A549 (cell line): ENCODE measurements at regions not wholly inside any gene's neighbourhood (a gene's known extent, or its start where the extent isn't known, plus 50 kb on each side); places are given as distances from the start of the nearest gene placed in this dataset.

Experiments
- ATAC-seq, 2 experiments: fragments of 200-7000 bp in 1 of 2; fragments of >200 bp in 1 of 2; cut with Nextera tagmentation in 1 of 2; cut with Tn5 transposase in 1 of 2; 3 replicates each; pipeline versions ENCODE4 v1.8.0 to v1.9.1; 2018 to 2020; ENCODE audit warnings: mild to moderate bottlenecking in 1 of 2, moderate library complexity in 1 of 2
- CTCF ChIA-PET: fragments of 300-600 bp; sonication (Branson Sonifier 250); formaldehyde crosslinking; extraction: SDS; loops from one replicate; lab custom pipeline; 2021; ENCODE audit warnings: antibody characterized with exemption, inconsistent platforms; lab: Yijun Ruan, JAX
- POLR2A ChIA-PET: fragments of 350-600 bp; formaldehyde crosslinking; extraction: SDS; loops from one replicate; lab custom pipeline; 2021; ENCODE audit warnings: antibody characterized with exemption, inconsistent platforms; lab: Yijun Ruan, JAX
- DNase-seq, 2 experiments: peaks; one replicate each; pipeline versions ENCODE4 v3.0.0 to v3.0.0-alpha.2; 2011 to 2016; ENCODE audit warnings: low read depth in 1 of 2, low spot score in 1 of 2
- FAIRE-seq: peaks from 2 replicates; lab custom pipeline; 2011; peaks lifted over from hg19 to GRCh38; lab: Jason Lieb, UNC
- H3K27ac ChIP-seq, 2 experiments: fragments of >200 bp; sonication (Bioruptor Twin); formaldehyde crosslinking; 3 replicates each; pipeline ENCODE4 v1.5.1; 2016 to 2017
- H3K4me1 ChIP-seq: fragments of >200 bp; sonication (Bioruptor Twin); formaldehyde crosslinking; 3 replicates; pipeline ENCODE4 v1.6.1; 2016
- H3K4me2 ChIP-seq: fragments of >200 bp; sonication (Bioruptor Twin); formaldehyde crosslinking; 3 replicates; pipeline ENCODE4 v1.6.1; 2016
- H3K4me3 ChIP-seq: fragments of >200 bp; sonication (Bioruptor Twin); formaldehyde crosslinking; 3 replicates; pipeline ENCODE4 v1.5.1; 2016
- H3K9me3 ChIP-seq: fragments of >200 bp; sonication (Bioruptor Twin); formaldehyde crosslinking; 3 replicates; pipeline ENCODE4 v1.6.1; 2016
- ATOH8 ChIP-seq: fragments of 250-450 bp; sonication (Bioruptor Pico); IDR thresholded peaks from 2 replicates; pipeline ENCODE4 v1.5.0; 2020; ENCODE audit warnings: low read depth, mild to moderate bottlenecking, moderate library complexity
- BCL3 ChIP-seq: fragments of >200 bp; sonication (Bioruptor Twin); formaldehyde crosslinking; IDR thresholded peaks from 3 replicates; pipeline ENCODE4 v1.6.1; 2016
- BHLHE40 ChIP-seq: IDR thresholded peaks from 2 replicates; pipeline ENCODE4 v1.6.1; 2012; ENCODE audit warnings: low read depth, low read length, inconsistent platforms
- CEBPB ChIP-seq, 2 experiments: fragments of >200 bp in 1 of 2; sonication (Bioruptor Twin) in 1 of 2; formaldehyde crosslinking in 1 of 2; IDR thresholded peaks; 2 replicates each; pipeline ENCODE4 v1.6.1; 2012 to 2016
- CTCF ChIP-seq: fragments of >200 bp; sonication (Bioruptor Twin); formaldehyde crosslinking; IDR thresholded peaks from 3 replicates; pipeline ENCODE4 v1.5.1; 2016
- EHMT2 ChIP-seq: fragments of 200-600 bp; sonication (generic); IDR thresholded peaks from 2 replicates; pipeline ENCODE4 v1.6.1; 2016; ENCODE audit warnings: antibody characterized with exemption, low read depth, mild to moderate bottlenecking, moderate library complexity
- ESRRA ChIP-seq: fragments of 150-350 bp; IDR thresholded peaks from 2 replicates; pipeline ENCODE4 v1.6.1; 2014; ENCODE audit warnings: mild to moderate bottlenecking, low read length, borderline replicate concordance
- HDAC2 ChIP-seq: fragments of 200-600 bp; sonication (generic); IDR thresholded peaks from 2 replicates; pipeline ENCODE4 v1.6.1; 2016
- HMGXB4 ChIP-seq: fragments of 250-450 bp; sonication (Bioruptor Pico); IDR thresholded peaks from 2 replicates; pipeline ENCODE4 v1.5.0; 2021; ENCODE audit warnings: mild to moderate bottlenecking, moderate library complexity, borderline replicate concordance
- HOXB13 ChIP-seq: fragments of 250-450 bp; sonication (Bioruptor Pico); IDR thresholded peaks from 2 replicates; pipeline ENCODE4 v1.5.0; 2020; ENCODE audit warnings: low read depth, mild to moderate bottlenecking, moderate library complexity
- JUN ChIP-seq, 2 experiments: fragments of >200 bp; sonication (Bioruptor Twin); formaldehyde crosslinking; IDR thresholded peaks; 2 replicates in 1 of 2; 3 replicates in 1 of 2; pipeline ENCODE4 v1.6.1; 2016 to 2017
- JUNB ChIP-seq: fragments of >200 bp; sonication (Bioruptor Twin); formaldehyde crosslinking; IDR thresholded peaks from 2 replicates; pipeline ENCODE4 v1.6.1; 2016
- KDM1A ChIP-seq: fragments of 200-600 bp; sonication (generic); IDR thresholded peaks from 2 replicates; pipeline ENCODE4 v1.6.1; 2016; ENCODE audit warnings: low read depth, mild to moderate bottlenecking
- MAX ChIP-seq: IDR thresholded peaks from 2 replicates; pipeline ENCODE4 v1.6.1; 2012
- NR3C1 ChIP-seq: fragments of >200 bp; sonication (Bioruptor Twin); formaldehyde crosslinking; IDR thresholded peaks from 3 replicates; pipeline ENCODE4 v1.6.1; 2017
- PHF8 ChIP-seq: fragments of 200-600 bp; sonication (generic); IDR thresholded peaks from 2 replicates; pipeline ENCODE4 v1.6.1; 2016; ENCODE audit warnings: low read depth, mild to moderate bottlenecking, antibody characterized with exemption, moderate library complexity, borderline replicate concordance
- RAD21 ChIP-seq, 2 experiments: fragments of >200 bp in 1 of 2; sonication (Bioruptor Twin) in 1 of 2; formaldehyde crosslinking in 1 of 2; IDR thresholded peaks in 1 of 2; conservative IDR thresholded peaks in 1 of 2; 2 replicates in 1 of 2; 3 replicates in 1 of 2; pipeline ENCODE4 v1.6.1; 2012 to 2018; ENCODE audit warnings: inconsistent platforms in 1 of 2
- RARB ChIP-seq: fragments of 250-450 bp; sonication (Bioruptor Pico); IDR thresholded peaks from 2 replicates; pipeline ENCODE4 v1.8.0; 2021; ENCODE audit warnings: mild to moderate bottlenecking, moderate library complexity
- REST ChIP-seq: fragments of 200-600 bp; sonication (generic); IDR thresholded peaks from 2 replicates; pipeline ENCODE4 v1.6.1; 2016; ENCODE audit warnings: antibody characterized with exemption, mild to moderate bottlenecking, moderate library complexity
- RFX5 ChIP-seq: fragments of 450-650 bp; IDR thresholded peaks from 2 replicates; pipeline ENCODE4 v1.7.1; 2014; ENCODE audit warnings: antibody characterized with exemption, mild to moderate bottlenecking, moderate library complexity
- ZSCAN20 ChIP-seq: fragments of 250-450 bp; sonication (Bioruptor Pico); IDR thresholded peaks from 2 replicates; pipeline ENCODE4 v1.8.0; 2022; ENCODE audit warnings: mild to moderate bottlenecking, moderate library complexity
- WGBS: methylation state at CpG from one replicate; pipeline ENCODE4 v1.1.6; 2017; ENCODE audit errors: missing lambda C conversion rate; 5-methylcytosine and 5-hydroxymethylcytosine counted together

- POLR2A ChIA-PET: no interaction called here
Measured at GRCh38 chr5:54887663-54888062, 97.7 kb downstream of the ESM1 start.

GRCh38 chr5:54886866-54887265 is 98.5 kb downstream of the ESM1 start:
- WGBS: 33% methylated on average over 1 of the region's 1 CpG
- ChIA-PET CTCF (interaction anchor here (0.7 to 2.6 kb wide), 10 partner anchors 8 to 370 kb away, joined by 3 to 12 read pairs (median 4); partner anchors contain the start of genes GPX8 and SNX18), POLR2A (no interaction called here)
- ATAC-seq (no peak), DNase-seq (no peak), FAIRE-seq (no peak)
- Histone ChIP-seq H3K4me2 (no peak overlapping the region), H3K27ac (no peak overlapping the region), H3K4me3 (no peak overlapping the region), H3K4me1 (peaks cover 8% of the 10 kb centered on the region; the same call in 1 of the 3 replicates), H3K9me3 (no peaks in the 10 kb centered on the region)
- TF ChIP-seq HMGXB4 (CRISPR knock-in tag) (no peak), PHF8 (no peak), CTCF (no peak), ESRRA (no peak), MAX (no peak), KDM1A (no peak), JUN (IDR thresholded peaks at IDR 0.05) (no peak), HOXB13 (CRISPR knock-in tag) (no peak), ZSCAN20 (CRISPR knock-in tag) (no peak), EHMT2 (no peak), ATOH8 (CRISPR knock-in tag) (no peak)

More at GRCh38 chr5:54887663-54888062, 97.7 kb downstream of the ESM1 start:
- WGBS: 63% methylated on average over 1 of the region's 1 CpG
- no peak for ATAC-seq
- no peaks in the 10 kb centered on the region for H3K9me3 ChIP-seq
- DNase-seq: no peak
- TF ChIP-seq REST (no peak), RAD21 (conservative IDR thresholded peaks at IDR 0.05 in 1 of 2, IDR thresholded peaks at IDR 0.05 in 1 of 2) (no peak), ATOH8 (CRISPR knock-in tag) (no peak), BHLHE40 (no peak), NR3C1 (no peak), JUNB (no peak), RFX5 (no peak), CEBPB (IDR thresholded peaks at IDR 0.05) (no peak), RARB (CRISPR knock-in tag) (no peak), BCL3 (no peak), HDAC2 (no peak)
- no peak for FAIRE-seq
- CTCF ChIA-PET: interaction anchor here (0.8 to 2.6 kb wide), 5 partner anchors 15 to 272 kb away, joined by 3 to 8 read pairs (median 5); partner anchors contain the start of gene GPX8
- H3K27ac ChIP-seq: no peak overlapping the region
- no peak overlapping the region for H3K4me2 ChIP-seq
- no peak overlapping the region for H3K4me3 ChIP-seq
- H3K4me1 ChIP-seq: peaks cover 8% of the 10 kb centered on the region; the same call in 1 of the 3 replicates
